Peyer's patch (tissue), 4 donors: ENCODE measurements at regions not wholly inside any gene's neighbourhood (a gene's known extent, or its start where the extent isn't known, plus 50 kb on each side); places are given as distances from the start of the nearest gene placed in this dataset.

ENCODE experiments used
- DNase-seq, 3 donors: peaks; one replicate each; pipeline ENCODE4 v3.0.0-alpha.2; 2017 to 2019
- H3K27ac ChIP-seq, 4 donors: fragments of 200-600 bp; sonication (generic); one replicate each; pipeline ENCODE4 v1.5.1; 2016 to 2019
- H3K27me3 ChIP-seq, 2 donors: fragments of 200-600 bp; sonication (generic); one replicate each; pipeline ENCODE4 v1.5.1; 2019
- H3K36me3 ChIP-seq, 3 donors: fragments of 200-600 bp; sonication (generic); one replicate each; pipeline ENCODE4 v1.5.1; 2016 to 2019
- H3K4me1 ChIP-seq, 4 donors: fragments of 200-600 bp; sonication (generic); one replicate each; pipeline ENCODE4 v1.5.1; 2016 to 2019
- H3K4me3 ChIP-seq, 4 donors: fragments of 200-600 bp; sonication (generic); 1 replicate in 3 of 4; 2 replicates in 1 of 4; pipeline ENCODE4 v1.5.1; 2016 to 2019; ENCODE audit warnings: mild to moderate bottlenecking in 1 of 4
- H3K9me3 ChIP-seq, 4 donors: fragments of 200-600 bp; sonication (generic); one replicate each; pipeline ENCODE4 v1.5.1; 2016 to 2019; ENCODE audit warnings: mild to moderate bottlenecking in 1 of 4
- POLR2A ChIP-seq, 2 donors: fragments of 450-650 bp; IDR thresholded peaks; one replicate each; pipeline ENCODE4 v1.5.1; 2017; ENCODE audit warnings: antibody characterized with exemption in 2 of 2, mild to moderate bottlenecking in 2 of 2, moderate library complexity in 2 of 2
- TF ChIP-seq, protein P1 (sequence below), 6 experiments: fragments of 450-650 bp in 4 of 6; fragments of 200-600 bp in 2 of 6; sonication (generic) in 1 of 6; IDR thresholded peaks; one replicate each; pipeline ENCODE4 v1.5.1; 2017 to 2019; ENCODE audit warnings: antibody characterized with exemption in 6 of 6, mild to moderate bottlenecking in 3 of 6, moderate library complexity in 1 of 6

- no peak for TF ChIP-seq POLR2A (IDR thresholded peaks at IDR 0.05)
- TF ChIP-seq, protein P1, sequence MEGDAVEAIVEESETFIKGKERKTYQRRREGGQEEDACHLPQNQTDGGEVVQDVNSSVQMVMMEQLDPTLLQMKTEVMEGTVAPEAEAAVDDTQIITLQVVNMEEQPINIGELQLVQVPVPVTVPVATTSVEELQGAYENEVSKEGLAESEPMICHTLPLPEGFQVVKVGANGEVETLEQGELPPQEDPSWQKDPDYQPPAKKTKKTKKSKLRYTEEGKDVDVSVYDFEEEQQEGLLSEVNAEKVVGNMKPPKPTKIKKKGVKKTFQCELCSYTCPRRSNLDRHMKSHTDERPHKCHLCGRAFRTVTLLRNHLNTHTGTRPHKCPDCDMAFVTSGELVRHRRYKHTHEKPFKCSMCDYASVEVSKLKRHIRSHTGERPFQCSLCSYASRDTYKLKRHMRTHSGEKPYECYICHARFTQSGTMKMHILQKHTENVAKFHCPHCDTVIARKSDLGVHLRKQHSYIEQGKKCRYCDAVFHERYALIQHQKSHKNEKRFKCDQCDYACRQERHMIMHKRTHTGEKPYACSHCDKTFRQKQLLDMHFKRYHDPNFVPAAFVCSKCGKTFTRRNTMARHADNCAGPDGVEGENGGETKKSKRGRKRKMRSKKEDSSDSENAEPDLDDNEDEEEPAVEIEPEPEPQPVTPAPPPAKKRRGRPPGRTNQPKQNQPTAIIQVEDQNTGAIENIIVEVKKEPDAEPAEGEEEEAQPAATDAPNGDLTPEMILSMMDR (IDR thresholded peaks at IDR 0.05) = no peak
- Histone ChIP-seq H3K4me3 (no peak overlapping the region), H3K9me3 (no peaks in the 10 kb centered on the region), H3K4me1 (no peaks in the 10 kb centered on the region), H3K27me3 (no peaks in the 10 kb centered on the region), H3K36me3 (no peaks in the 10 kb centered on the region), H3K27ac (no peak overlapping the region)
- no peak for DNase-seq
Observed at GRCh38 chr5:125103459-125103858, 357.0 kb upstream of the ZNF608 start.

GRCh38 chr5:125106271-125106670 is 359.8 kb upstream of the ZNF608 start:
- Histone ChIP-seq H3K4me1 (no peaks in the 10 kb centered on the region), H3K4me3 (no peak overlapping the region), H3K27me3 (no peaks in the 10 kb centered on the region), H3K27ac (no peak overlapping the region), H3K36me3 (no peaks in the 10 kb centered on the region), H3K9me3 (no peaks in the 10 kb centered on the region)
- no peak for DNase-seq
- no peak for TF ChIP-seq POLR2A (IDR thresholded peaks at IDR 0.05)
- TF ChIP-seq, protein P1 (IDR thresholded peaks at IDR 0.05) = no peak

DNA sequence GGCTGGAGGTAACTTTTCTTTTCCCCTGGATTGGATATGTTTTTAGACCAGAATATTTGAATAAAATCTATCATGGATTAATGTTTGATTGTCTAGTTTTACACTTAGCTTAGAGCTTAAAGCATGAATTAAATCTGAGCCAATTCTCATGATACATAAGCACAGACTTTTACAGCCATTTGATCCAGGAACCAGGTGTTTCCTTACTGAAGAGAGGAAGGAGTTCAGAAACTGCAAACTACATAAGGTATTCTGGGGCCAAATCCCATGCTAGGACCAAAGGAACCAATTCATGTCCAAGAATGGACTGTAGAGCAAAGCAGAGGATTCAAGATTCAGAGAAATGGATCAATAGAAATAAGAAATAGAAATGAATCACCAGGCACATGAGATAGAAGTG is 360.4 kb upstream of the ZNF608 start:
- Histone ChIP-seq H3K36me3 (no peaks in the 10 kb centered on the region), H3K4me1 (no peaks in the 10 kb centered on the region), H3K9me3 (no peaks in the 10 kb centered on the region), H3K4me3 (no peak overlapping the region), H3K27me3 (no peaks in the 10 kb centered on the region), H3K27ac (no peak overlapping the region)
- TF ChIP-seq, protein P1 (IDR thresholded peaks at IDR 0.05) = no peak
- TF ChIP-seq POLR2A (IDR thresholded peaks at IDR 0.05) = no peak
- no peak for DNase-seq

GRCh38 chr5:125109293-125109692 is 362.9 kb upstream of the ZNF608 start:
- Histone ChIP-seq H3K27me3 (no peaks in the 10 kb centered on the region), H3K36me3 (no peaks in the 10 kb centered on the region), H3K9me3 (no peaks in the 10 kb centered on the region), H3K4me1 (no peaks in the 10 kb centered on the region), H3K4me3 (no peak overlapping the region), H3K27ac (no peak overlapping the region)
- no peak for TF ChIP-seq POLR2A (IDR thresholded peaks at IDR 0.05)
- TF ChIP-seq, protein P1 (IDR thresholded peaks at IDR 0.05) = no peak
- DNase-seq = no peak

DNA sequence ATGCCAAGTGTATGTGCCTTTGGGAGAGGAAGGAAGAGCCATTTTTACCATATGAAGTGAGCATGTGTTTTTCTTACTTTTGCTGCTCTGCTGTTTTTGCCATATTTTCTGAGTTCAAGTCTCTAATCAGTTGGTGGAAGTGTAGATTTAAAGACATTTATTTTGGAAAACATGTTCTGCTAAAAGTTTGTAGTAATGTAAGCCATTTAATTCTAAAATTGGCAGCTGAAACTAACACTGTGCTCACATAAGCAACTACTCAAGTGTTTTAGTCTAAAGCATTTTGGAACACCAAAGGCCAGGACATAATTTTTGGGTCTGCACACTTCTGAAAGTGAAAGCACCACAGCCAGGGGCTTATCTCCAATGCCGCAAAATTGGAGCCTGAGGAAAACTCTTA is 363.4 kb upstream of the ZNF608 start:
- DNase-seq = no peak
- Histone ChIP-seq H3K27ac (no peak overlapping the region), H3K27me3 (no peaks in the 10 kb centered on the region), H3K9me3 (no peaks in the 10 kb centered on the region), H3K4me3 (no peak overlapping the region), H3K36me3 (no peaks in the 10 kb centered on the region), H3K4me1 (no peaks in the 10 kb centered on the region)
- TF ChIP-seq, protein P1 (IDR thresholded peaks at IDR 0.05) = no peak
- no peak for TF ChIP-seq POLR2A (IDR thresholded peaks at IDR 0.05)

GRCh38 chr5:125112196-125112595 is 365.8 kb upstream of the ZNF608 start:
- TF ChIP-seq, protein P1 (IDR thresholded peaks at IDR 0.05) = no peak
- TF ChIP-seq POLR2A (IDR thresholded peaks at IDR 0.05) = no peak
- no peak for DNase-seq
- Histone ChIP-seq H3K27me3 (no peaks in the 10 kb centered on the region), H3K4me3 (no peak overlapping the region), H3K4me1 (no peaks in the 10 kb centered on the region), H3K27ac (no peak overlapping the region), H3K9me3 (no peaks in the 10 kb centered on the region), H3K36me3 (no peaks in the 10 kb centered on the region)
